GM12878 (cell line): ENCODE measurements at regions not wholly inside any gene's neighbourhood (a gene's known extent, or its start where the extent isn't known, plus 50 kb on each side); places are given as distances from the start of the nearest gene placed in this dataset.

Experiments
- ATAC-seq: fragments of 200-7000 bp; cut with Tn5 transposase; 3 replicates; pipeline ENCODE4 v1.9.1; 2020; ENCODE audit warnings: mild to moderate bottlenecking, moderate library complexity
- BruUV-seq: library from RNA; stranded (reverse); fragments of 400-500 nt; replicated peaks from 2 replicates; lab custom pipeline; 2021; lab: Mats Ljungman, UMichigan
- CTCF ChIA-PET: fragments of 300-600 bp; sonication (Branson Sonifier 250); formaldehyde crosslinking; extraction: SDS; loops from one replicate; lab custom pipeline; 2021; ENCODE audit warnings: inconsistent platforms; lab: Yijun Ruan, JAX
- POLR2A ChIA-PET: fragments of 350-600 bp; formaldehyde crosslinking; extraction: SDS; loops from one replicate; lab custom pipeline; 2021; ENCODE audit warnings: inconsistent platforms; lab: Charles Lee
- RAD21 ChIA-PET: fragments of 300-600 bp; sonication (Branson Sonifier 250); formaldehyde crosslinking; loops from one replicate; lab custom pipeline; 2023; ENCODE audit warnings: antibody characterized with exemption; ENCODE audit not compliant: unreplicated experiment; lab: Charles Lee
- SMC1A ChIA-PET: fragments of 300-600 bp; sonication (Branson Sonifier 250); formaldehyde crosslinking; loops from one replicate; lab custom pipeline; 2023; ENCODE audit not compliant: unreplicated experiment, uncharacterized antibody; lab: Charles Lee
- DNase-seq: peaks from one replicate; pipeline ENCODE4 v3.0.0-alpha.2; 2011; ENCODE audit warnings: low read depth, low spot score
- FAIRE-seq: peaks from 3 replicates; lab custom pipeline; 2011; peaks lifted over from hg19 to GRCh38; lab: Jason Lieb, UNC
- H2AFZ ChIP-seq: 2 replicates; pipeline ENCODE4 v1.6.0; 2011; ENCODE audit warnings: low read depth, low read length, control low read depth; ENCODE audit not compliant: control insufficient read depth
- H3K27ac ChIP-seq: 2 replicates; pipeline ENCODE4 v1.5.1; 2011; ENCODE audit warnings: control low read depth; ENCODE audit not compliant: control insufficient read depth, insufficient read depth
- H3K27me3 ChIP-seq, 2 experiments: replicated peaks in 1 of 2; 2 replicates each; pipeline versions ENCODE4 v1.6.0 to v1.6.1; 2011; ENCODE audit warnings: low read length in 1 of 2; ENCODE audit not compliant: control insufficient read depth in 2 of 2, insufficient read depth in 2 of 2
- H3K36me3 ChIP-seq, 2 experiments: 2 replicates each; pipeline ENCODE4 v1.5.1; 2011; ENCODE audit warnings: low read length in 1 of 2; ENCODE audit not compliant: control insufficient read depth in 2 of 2, insufficient read depth in 2 of 2
- H3K4me1 ChIP-seq: 2 replicates; pipeline ENCODE4 v1.6.1; 2011; ENCODE audit warnings: mild to moderate bottlenecking, low read length, moderate library complexity, mixed read lengths; ENCODE audit not compliant: control insufficient read depth, insufficient read depth
- H3K4me2 ChIP-seq: 2 replicates; pipeline ENCODE4 v1.6.0; 2011; ENCODE audit warnings: control low read depth; ENCODE audit not compliant: control insufficient read depth, insufficient read depth
- H3K4me3 ChIP-seq: fragments of 200-600 bp; sonication (generic); 2 replicates; pipeline ENCODE4 v1.5.1; 2016
- H3K79me2 ChIP-seq: 2 replicates; pipeline ENCODE4 v1.6.0; 2011; ENCODE audit warnings: low read length; ENCODE audit not compliant: control insufficient read depth, insufficient read depth
- H3K9ac ChIP-seq: 2 replicates; pipeline ENCODE4 v1.8.0; 2011; ENCODE audit warnings: low read length, control low read depth, mixed read lengths; ENCODE audit not compliant: control insufficient read depth, insufficient read depth
- H3K9me3 ChIP-seq: replicated peaks from 3 replicates; pipeline ENCODE4 v1.5.1; 2011; ENCODE audit warnings: mild to moderate bottlenecking, low read length; ENCODE audit not compliant: control insufficient read depth, insufficient read depth
- H4K20me1 ChIP-seq: 2 replicates; pipeline ENCODE4 v1.6.0; 2011; ENCODE audit not compliant: control insufficient read depth, insufficient read depth
- BCLAF1 ChIP-seq: fragments of 450-650 bp; IDR thresholded peaks from 2 replicates; pipeline ENCODE4 v1.6.1; 2017; ENCODE audit warnings: antibody characterized with exemption, mild to moderate bottlenecking, moderate library complexity
- CBX5 ChIP-seq: sonication (generic); IDR thresholded peaks from 2 replicates; pipeline ENCODE4 v1.6.1; 2016; ENCODE audit warnings: low read depth, moderate library complexity, mild to moderate bottlenecking, inconsistent platforms
- EED ChIP-seq: sonication (generic); IDR thresholded peaks from 2 replicates; pipeline ENCODE4 v1.6.1; 2016; ENCODE audit warnings: antibody characterized with exemption, low read depth
- FOXK2 ChIP-seq: fragments of 450-650 bp; IDR thresholded peaks from 2 replicates; pipeline ENCODE4 v1.6.1; 2017; ENCODE audit warnings: mild to moderate bottlenecking, moderate library complexity
- IRF4 ChIP-seq: IDR thresholded peaks from 2 replicates; pipeline ENCODE4 v1.6.1; 2011; ENCODE audit warnings: low read depth, low read length
- NFIC ChIP-seq: IDR thresholded peaks from 2 replicates; pipeline ENCODE4 v1.6.1; 2012; ENCODE audit warnings: low read depth, mild to moderate bottlenecking, inconsistent platforms, low read length, moderate library complexity
- NFYB ChIP-seq: IDR thresholded peaks from 2 replicates; pipeline ENCODE4 v1.6.1; 2011; ENCODE audit warnings: low read depth, mild to moderate bottlenecking, low read length, improper control_type of control experiment, moderate library complexity; ENCODE audit not compliant: insufficient read depth
- NRF1 ChIP-seq: conservative IDR thresholded peaks from 2 replicates; pipeline ENCODE4 v1.6.1; 2011; ENCODE audit warnings: mild to moderate bottlenecking, low read depth, low read length, improper control_type of control experiment
- RELB ChIP-seq: fragments of 450-650 bp; IDR thresholded peaks from 2 replicates; pipeline ENCODE4 v1.6.1; 2017; ENCODE audit warnings: low read depth, mild to moderate bottlenecking, moderate library complexity
- STAT3 ChIP-seq: IDR thresholded peaks from 2 replicates; pipeline ENCODE4 v1.6.1; 2011; ENCODE audit warnings: low read depth, low read length, improper control_type of control experiment
- SUZ12 ChIP-seq: fragments of 200-600 bp; sonication (generic); IDR thresholded peaks from one replicate; pipeline ENCODE4 v1.6.1; 2018; ENCODE audit warnings: antibody characterized with exemption, mild to moderate bottlenecking; ENCODE audit not compliant: unreplicated experiment
- TCF12 ChIP-seq: IDR thresholded peaks from 2 replicates; pipeline ENCODE4 v1.6.1; 2011; ENCODE audit warnings: low read depth, mild to moderate bottlenecking, low read length
- ZBTB11 ChIP-seq: fragments of 450-650 bp; formaldehyde crosslinking; IDR thresholded peaks from 2 replicates; pipeline ENCODE4 v1.5.0; 2022; ENCODE audit warnings: mild to moderate bottlenecking, missing genetic modification characterization
- WGBS: methylation state at CpG from one replicate; pipeline ENCODE4 v1.1.6; 2016; ENCODE audit warnings: low lambda C conversion rate; ENCODE audit not compliant: insufficient replicate concordance, insufficient coverage; ENCODE audit errors: missing lambda C conversion rate; 5-methylcytosine and 5-hydroxymethylcytosine counted together
- in situ Hi-C: fragments of 300-500 bp; cut with MboI; formaldehyde crosslinking; loops from 9 replicates; pipeline ENCODE4 v1.14.3; 2018; ENCODE audit warnings: mixed read lengths
- intact Hi-C: fragments of 100-400 bp; cut with micrococcal nuclease; formaldehyde crosslinking; loops from one replicate; pipeline ENCODE4 v1.14.2; 2022; ENCODE audit not compliant: unreplicated experiment

GRCh38 chr5:9813305-9813704 is 183.2 kb upstream of the TAS2R1 start:
- no peaks in the 10 kb centered on the region for H4K20me1 ChIP-seq
- no peaks in the 10 kb centered on the region for H3K27me3 ChIP-seq
- no peak overlapping the region for H3K9ac ChIP-seq
- H3K36me3 ChIP-seq: no peaks in the 10 kb centered on the region
- H3K4me2 ChIP-seq: no peak overlapping the region
- no peak for ATAC-seq
- no peak overlapping the region for H3K27ac ChIP-seq
- H3K4me3 ChIP-seq: no peak overlapping the region
- H3K4me1 ChIP-seq: no peaks in the 10 kb centered on the region
- H3K9me3 ChIP-seq: no peaks in the 10 kb centered on the region
- intact Hi-C loops: no loop called here
- FAIRE-seq: no peak
- SMC1A ChIA-PET: no interaction called here
- TF ChIP-seq NFIC: no peak
- TF ChIP-seq BCLAF1: no peak
- TF ChIP-seq TCF12: no peak
- TF ChIP-seq STAT3: no peak
- TF ChIP-seq NRF1: no peak
- TF ChIP-seq EED: no peak
- TF ChIP-seq RELB: no peak
- no peak for TF ChIP-seq FOXK2
- no peak for TF ChIP-seq ZBTB11
- no peak for TF ChIP-seq CBX5
- no peak for TF ChIP-seq NFYB
- no peak for TF ChIP-seq IRF4
- no peak for TF ChIP-seq SUZ12
- TF ChIP-seq, all 136 proteins: peak for 0
- WGBS: 0% methylated on average over 1 of the region's 1 CpG
- DNase-seq: no peak
- no peak overlapping the region for H2AFZ ChIP-seq
- in situ Hi-C loops: no loop called here
- BruUV-seq: no TSS peak
- POLR2A ChIA-PET: no interaction called here
- H3K79me2 ChIP-seq: no peaks in the 10 kb centered on the region
- RAD21 ChIA-PET: no interaction called here
- CTCF ChIA-PET: no interaction called here
